GM18907 (cell line): ENCODE measurements at regions not wholly inside any gene's neighbourhood (a gene's known extent, or its start where the extent isn't known, plus 50 kb on each side); places are given as distances from the start of the nearest gene placed in this dataset.
"Not testable (repeated sequence)": the region's sequence is repeated elsewhere in the genome, so short reads cannot be mapped to it uniquely, and the experiment has no call there.

Experiments
- ATAC-seq: cut with Tn5 transposase; IDR thresholded peaks from one replicate; pipeline ENCODE4 v1.9.1; 2021; ENCODE audit warnings: mild to moderate bottlenecking, moderate library complexity; ENCODE audit not compliant: unreplicated experiment

DNA sequence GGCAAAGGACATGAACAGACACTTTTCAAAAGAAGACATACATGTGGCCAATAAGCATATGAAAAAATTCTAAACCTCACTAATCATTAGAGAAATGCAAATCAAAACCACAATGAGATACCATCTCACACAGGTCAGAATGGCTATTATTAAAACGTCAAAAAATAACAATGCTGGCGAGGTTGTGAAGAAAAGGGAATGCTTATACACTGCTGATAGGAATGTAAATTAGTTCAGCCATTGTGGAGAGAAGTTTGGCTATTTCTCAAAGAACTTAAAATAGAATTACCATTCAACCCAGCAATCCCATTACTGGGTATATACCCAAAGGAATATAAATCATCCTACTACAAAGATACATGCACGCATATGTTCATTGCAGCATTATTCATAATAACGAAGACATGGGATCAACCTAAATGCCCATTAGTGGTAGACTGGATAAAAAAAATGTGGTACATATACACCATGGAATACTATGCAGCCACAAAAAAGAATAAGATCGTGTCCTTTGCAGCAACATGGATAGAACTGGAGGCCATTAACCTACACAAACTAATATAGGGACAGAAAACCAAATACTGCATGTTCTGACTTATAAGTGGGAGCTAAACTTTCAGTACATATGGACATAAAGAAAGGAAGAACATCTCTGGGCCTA, 101.7 kb downstream of the KLF5 start:
- not testable (repeated sequence) for ATAC-seq

DNA sequence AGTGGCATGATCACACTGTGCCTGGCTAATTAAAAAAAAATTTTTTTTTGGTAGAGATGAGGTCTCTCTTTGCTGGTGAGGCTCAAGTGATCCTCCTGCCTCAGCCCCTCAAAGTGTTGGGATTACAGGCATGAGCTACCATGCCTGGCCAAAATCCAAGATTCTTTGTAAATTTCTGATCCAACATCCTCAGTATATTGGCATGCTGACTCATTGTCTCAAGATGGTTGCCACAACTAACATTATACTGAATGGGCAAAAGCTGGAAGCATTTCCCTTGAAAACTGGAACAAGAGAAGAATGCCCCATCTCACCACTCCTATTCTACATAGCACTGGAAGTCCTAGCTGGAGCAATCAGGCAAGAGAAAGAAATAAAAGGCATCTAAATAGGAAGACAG, 100.0 kb downstream of the KLF5 start:
- ATAC-seq = no peak

DNA sequence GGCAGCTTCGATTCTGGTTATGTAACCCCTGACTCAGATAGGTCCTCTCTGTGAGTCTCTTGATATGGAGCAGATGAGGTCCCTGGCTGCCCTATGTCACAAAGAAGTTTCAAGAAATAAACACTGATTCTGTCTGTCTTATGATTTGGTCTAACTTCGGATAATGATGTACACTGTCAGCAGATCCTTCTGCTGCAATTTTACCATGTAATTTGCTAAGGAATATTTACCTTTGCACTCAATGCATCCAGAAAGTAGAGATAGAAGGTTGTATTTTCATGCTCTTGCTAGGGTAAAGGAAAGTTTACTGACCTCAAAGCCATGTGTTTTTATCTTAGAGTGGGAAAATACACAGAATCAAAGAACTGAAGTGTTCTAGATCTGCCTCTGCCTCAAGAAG, 98.2 kb downstream of the KLF5 start:
- ATAC-seq = no peak

DNA sequence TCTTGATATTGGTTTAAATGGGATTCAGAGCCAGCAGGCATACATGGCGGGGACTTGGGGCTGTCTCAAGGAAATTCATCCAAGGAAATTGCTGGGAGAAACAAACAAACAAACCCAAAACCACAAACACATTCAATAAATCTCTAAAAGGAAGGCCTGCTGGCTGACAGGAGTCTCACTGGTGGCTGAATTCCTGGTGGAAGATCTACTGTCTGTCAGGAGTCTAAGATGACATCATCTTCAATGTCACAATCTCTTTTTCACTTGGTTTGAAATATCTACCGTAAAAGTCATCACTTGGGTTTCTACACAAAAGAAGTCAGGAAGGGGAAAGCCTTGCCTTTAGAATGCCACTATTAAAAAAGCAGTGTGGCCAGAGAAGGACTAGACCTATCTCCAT, 87.9 kb downstream of the KLF5 start:
- ATAC-seq = no peak

DNA sequence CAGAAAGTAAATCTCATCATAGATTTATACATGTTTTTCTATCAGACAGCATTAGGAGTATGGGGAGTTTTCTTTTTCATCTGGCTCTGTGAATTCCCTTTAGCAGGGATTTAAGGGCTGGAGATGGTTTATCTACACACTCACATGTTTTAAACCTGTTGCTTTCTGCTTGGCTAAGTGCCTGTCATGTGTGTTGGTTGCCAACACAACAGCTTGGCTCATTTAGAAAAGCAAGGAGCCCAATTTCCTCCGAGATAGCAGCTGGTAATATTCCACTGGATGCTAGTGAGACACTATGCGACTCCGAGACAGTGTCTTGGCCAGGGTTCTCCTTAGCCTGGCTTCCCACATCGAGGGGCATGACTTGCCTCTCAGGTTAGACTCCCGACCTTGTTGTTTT, 83.3 kb downstream of the KLF5 start:
- no peak for ATAC-seq

DNA sequence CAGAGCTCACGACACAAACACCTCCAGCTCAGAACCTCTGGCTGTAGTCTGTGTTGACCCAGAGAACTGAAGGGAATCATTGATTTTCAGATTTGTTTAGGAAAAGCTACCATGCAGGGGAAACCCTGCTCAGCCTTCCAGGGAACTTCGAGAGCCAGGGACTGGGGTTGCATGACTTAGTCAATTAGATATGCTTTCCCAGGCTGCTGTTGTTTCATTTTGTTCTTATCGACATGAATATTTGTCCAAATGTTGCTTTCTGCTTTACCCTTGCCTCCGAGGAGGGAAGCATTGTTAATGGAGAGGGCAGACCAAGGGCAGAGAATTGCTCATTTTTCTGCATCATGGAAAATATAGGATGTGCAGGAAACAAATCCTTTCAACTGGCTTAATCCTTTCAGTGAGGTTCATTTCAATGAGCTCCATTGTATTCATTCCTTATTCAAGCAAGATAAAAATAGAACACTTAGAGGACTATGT, 82.5 kb downstream of the KLF5 start:
- ATAC-seq = no peak

DNA sequence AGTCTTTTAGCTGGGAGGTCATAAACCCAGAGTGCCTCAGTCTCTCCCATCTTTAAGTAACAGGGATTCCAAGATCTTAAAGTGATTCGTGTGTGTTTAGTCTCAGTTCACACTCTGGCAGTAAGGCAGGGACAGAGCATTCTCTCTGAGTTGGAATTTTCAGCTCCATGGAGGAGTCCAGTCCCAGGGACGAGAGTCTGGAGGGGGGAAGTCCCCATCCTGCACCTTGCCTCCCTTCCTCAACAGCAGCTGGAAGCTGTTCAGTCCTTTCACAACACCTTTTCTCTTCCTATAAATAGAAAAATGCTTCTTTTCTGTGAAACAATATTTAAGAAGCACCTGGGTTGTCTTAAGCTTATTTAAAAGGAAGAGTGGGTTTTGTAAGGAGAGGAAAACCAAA, 82.0 kb downstream of the KLF5 start:
- ATAC-seq = no peak

DNA sequence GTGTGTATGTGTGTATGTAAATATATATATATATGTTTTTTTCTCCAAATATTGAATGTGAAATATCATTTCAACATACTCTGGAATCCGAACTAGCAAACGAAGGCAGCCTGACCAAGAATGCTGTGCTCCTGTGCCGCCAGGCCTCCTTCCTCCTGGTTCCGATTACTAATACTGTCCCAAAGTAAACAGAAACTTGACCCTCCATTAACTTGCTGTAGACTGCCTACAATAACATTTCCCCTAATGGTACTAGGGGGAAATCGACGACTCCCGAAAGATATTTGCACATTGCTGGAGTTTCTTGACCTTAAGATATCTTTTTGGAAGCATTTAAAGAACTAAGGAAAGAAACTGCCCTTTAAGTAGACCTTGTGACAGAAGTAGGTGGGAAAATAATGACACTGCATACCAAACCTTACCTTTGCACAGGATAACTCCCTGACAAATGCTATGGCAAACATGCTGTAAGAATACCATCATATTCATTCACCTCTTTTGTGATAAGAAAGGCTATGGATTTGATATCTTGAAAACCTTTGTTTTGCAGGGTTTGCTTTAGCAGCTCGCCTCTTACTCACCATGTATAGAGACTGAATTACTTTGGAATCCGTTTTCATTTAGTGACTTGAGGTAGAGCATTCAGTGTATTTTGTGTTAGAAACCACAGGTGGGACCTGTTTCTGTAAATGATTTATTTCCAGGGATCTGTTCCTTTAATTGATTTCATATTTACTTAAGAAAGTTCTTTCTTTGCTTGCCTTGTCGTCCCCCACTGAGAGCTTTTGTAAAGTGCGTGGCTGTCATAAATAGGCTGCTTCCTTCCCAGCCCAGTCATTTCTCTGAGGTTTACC, 80.1 kb downstream of the KLF5 start:
- ATAC-seq = no peak

DNA sequence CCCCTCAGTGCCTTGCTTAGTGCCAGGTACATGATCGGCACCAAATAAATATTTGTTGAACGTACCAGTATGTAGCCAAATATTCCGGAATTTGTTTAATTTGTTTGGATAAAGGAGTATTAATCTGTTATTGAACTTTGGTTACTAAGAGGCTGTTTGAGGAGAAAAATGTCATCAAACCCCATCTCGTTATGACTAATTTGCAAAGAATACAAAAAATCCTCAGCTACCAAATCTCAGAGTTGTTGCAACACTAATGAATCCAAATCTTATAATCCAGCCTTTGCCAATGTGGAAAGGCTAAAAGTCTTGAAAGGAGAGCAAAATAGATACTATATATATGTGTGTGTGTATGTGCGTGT, 79.5 kb downstream of the KLF5 start:
- ATAC-seq = no peak

DNA sequence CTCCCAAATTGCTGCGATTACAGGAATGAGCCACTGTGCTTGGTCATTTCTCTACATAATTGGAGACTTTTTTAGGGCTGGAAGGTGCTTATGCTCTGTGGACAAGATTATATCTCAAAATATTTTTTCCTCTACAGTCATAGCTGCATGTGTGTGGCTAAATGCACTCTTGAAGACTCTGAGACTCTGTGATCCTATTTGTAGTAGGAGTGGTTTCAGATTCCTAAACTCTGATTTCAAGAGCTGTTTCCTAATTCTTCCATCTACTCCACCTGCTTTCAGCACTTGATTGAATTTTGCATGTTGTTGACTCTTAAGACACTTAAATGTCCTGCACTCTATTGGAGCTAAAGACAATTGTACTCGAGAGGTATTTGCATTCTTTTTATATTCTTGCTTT, 78.0 kb downstream of the KLF5 start:
- ATAC-seq = no peak

DNA sequence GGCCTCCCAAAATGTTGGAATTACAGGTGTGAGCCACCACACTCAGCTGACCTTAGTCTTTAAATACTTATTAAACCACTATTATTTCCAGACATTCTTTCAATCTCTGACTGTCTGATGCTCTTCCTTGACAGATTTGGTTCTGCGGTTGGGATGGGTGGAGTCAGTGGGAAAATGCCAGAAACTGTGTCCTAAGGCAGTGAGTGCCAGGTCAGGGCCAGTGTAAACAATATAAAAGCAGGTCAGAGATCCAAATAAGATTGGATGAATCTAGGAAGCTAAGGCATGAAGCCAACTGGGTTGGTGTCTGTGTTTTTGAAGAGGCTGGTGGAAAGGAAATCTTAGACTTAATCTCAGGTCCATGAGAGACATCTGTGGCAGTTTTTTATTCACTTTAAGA, 74.7 kb downstream of the KLF5 start:
- ATAC-seq = no peak

DNA sequence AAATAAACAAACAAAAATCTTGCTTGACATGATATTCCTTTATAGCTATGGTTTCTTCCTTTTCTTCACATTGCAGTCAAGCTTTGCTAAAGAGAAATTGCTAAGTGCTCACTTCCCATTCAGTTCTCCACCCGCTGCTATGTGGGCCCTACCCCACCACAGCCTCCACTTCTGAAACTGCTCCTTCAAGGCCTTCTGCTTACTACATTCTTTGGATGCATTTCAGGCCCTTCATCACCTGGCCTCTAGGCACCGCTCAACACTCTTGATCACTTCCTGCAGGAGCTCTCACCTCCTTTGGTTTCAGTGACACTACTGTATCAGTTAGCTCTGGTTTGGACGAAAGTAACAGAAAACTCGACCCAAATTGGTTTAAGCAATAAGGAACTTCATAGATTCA, 72.4 kb downstream of the KLF5 start:
- ATAC-seq = no peak

DNA sequence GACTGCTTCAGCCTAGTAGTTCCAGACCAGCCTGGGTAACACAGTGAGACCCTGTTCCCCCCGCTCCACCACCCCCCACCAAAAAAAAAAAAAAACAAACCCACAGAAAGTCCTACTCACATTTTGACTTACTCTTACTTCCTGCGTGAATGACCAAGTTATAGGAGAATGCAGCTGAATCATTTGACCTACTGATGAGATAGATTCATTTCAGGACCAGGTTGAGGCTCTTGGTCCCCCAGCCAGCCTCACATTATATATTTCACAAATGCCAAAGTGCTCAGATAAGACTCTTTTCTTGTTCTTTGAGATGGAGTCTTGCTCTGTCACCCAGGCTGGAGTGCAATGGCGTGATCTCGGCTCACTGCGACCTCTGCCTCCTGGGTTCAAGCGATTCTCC, 70.2 kb downstream of the KLF5 start:
- no peak for ATAC-seq
